ENCODE measurements at regions not wholly inside any gene's neighbourhood (a gene's known extent, or its start where the extent isn't known, plus 50 kb on each side); places are given as distances from the start of the nearest gene placed in this dataset.

- in situ Hi-C loops (cut with HindIII; ENCODE audit: low sequenced_read_pairs): no loop called here
Observed at GRCh38 chr17:36727052-36727451, 125.7 kb downstream of the MRM1 start.

DNA sequence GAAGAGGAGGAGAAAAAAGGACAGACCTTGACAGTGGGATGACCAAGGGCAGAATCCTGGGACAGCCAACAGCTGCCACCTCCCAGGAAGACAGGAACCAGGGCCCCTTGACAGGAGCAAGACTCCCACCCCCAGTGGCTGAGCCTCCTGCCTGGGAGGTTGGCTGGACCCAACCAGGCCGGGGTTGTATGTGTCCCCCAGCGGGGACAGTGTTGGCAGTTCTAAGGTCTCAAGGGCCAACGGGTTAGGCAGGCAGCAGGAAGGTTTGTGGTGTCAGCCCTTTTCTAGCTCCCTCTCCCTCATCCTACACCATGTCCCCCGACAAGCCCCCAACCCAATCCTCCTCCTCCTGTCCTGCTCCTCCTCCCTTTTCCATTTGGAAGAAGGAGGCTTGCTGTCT lies 126.2 kb downstream of the MRM1 start:
- in situ Hi-C loops (cut with HindIII; ENCODE audit: low sequenced_read_pairs): no loop called here

DNA sequence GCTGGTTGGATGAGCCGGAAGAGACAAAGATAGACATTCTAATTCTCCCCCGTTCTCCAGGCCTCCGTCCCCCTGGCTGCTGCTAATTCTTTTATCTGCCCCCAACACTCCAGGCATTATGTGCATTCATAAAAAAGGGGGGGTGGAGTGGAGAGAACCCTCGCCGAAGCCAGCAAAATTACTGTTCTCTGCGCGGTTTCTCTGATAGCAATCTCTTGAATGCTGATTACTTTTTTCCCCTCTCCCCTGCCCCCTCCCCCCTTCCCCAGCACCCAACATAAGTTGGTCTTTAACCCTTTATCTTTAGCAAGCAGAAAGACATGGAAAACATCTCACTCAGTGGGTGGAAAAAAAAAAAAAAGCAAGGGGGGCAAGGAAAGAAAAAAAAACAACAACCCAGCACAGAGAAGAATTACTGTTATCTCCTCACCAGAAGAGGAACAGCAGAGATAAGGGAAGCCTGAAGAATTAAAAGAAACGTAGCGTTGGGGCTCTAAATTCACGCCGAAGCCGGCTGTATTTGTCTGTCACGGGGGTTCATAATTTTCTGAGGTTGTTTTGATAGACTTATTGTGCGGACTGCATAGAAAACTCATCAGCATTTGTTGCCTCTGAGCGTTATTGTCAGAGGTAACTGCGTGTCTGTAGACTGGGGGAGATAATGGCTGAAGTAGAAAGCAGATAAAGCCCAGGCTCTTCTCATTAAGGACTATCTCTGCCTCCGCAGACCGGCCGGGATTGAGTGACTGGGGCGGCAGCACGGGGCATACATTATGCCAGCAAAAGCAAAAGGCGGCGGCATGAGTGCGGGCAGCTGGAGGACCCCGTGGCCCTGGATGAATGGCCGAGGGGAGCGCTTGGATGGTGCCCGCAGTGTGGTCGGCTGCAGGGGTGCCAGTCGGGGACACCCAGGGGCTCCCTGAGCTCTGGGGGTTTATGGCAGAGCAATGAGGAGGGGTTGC lies 126.9 kb downstream of the MRM1 start:
- in situ Hi-C loops (cut with HindIII; ENCODE audit: low sequenced_read_pairs): no loop called here

- in situ Hi-C loops (cut with HindIII; ENCODE audit: low sequenced_read_pairs): no loop called here
Observed at GRCh38 chr17:36730095-36730808, 128.9 kb downstream of the MRM1 start.

- in situ Hi-C loops (cut with HindIII; ENCODE audit: low sequenced_read_pairs): no loop called here
Observed at GRCh38 chr17:36730857-36731490, 129.6 kb downstream of the MRM1 start.

DNA sequence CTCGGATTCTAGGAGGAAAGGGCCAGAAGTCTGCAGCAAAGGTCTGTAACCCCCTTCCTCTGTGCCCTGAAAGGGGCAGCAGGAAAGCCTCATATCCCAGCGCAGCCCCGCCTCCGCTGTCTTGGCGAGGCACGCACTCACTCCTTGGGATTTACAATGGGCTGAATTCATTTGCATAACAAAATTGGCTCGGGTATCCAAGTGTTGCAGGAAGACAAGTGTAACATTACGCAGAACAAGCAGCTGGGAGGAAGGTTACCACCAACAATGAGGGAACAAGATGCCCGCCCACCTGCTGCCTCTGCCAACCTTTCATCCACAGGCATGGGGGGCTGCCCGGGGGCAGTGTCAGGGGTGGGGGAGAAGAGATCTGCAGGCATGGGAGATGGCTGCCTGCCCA lies 130.4 kb downstream of the MRM1 start:
- in situ Hi-C loops (cut with HindIII; ENCODE audit: low sequenced_read_pairs): no loop called here

- in situ Hi-C loops (cut with HindIII; ENCODE audit: low sequenced_read_pairs): no loop called here
Observed at GRCh38 chr17:36732351-36732750, 131.0 kb downstream of the MRM1 start.

DNA sequence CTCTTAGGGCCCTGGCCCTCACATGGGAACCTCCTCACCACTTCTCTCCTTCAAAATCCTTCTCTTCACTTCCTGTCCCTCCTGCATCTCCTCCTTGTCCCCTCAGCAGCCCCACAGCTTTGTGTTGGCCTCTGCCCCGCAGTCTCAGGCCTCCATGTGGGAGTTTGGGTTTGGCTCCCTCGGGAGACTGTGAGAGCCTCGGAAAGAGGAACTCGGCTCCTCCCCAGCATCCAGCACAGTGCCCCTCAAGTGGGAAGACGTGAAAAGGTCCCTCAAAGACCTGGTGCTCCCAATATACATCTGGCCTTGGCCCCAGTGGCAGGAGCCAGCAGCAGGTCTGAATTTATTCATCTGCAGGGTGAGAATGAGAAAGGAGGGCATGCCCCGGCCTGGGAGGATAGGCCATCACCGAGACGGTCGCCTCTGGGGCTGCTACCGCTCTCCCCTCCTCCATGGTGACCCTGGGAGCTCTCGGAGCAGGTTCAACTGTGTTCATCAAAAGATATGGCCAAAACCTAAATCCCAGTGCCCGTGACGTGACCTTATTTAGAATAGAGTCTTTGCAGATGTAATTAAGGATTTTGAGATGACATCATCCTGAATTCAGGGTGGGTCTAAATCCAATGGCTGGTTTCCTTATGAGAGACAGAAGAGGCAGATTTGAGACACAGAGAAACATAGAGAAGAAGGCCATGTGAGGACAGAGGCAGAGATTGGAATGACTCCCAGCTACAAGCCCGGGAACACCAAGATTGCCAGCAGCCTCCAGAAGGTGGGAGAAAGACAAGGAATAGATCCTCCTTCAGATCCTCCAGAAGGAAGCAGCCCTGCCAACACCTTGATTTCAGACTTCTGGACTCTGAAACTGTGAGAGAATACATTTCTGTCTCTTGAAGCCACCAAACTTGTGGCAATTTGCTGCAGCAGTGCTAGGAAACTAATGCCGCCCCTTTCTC lies 135.1 kb downstream of the MRM1 start:
- in situ Hi-C loops (cut with HindIII; ENCODE audit: low sequenced_read_pairs): no loop called here

DNA sequence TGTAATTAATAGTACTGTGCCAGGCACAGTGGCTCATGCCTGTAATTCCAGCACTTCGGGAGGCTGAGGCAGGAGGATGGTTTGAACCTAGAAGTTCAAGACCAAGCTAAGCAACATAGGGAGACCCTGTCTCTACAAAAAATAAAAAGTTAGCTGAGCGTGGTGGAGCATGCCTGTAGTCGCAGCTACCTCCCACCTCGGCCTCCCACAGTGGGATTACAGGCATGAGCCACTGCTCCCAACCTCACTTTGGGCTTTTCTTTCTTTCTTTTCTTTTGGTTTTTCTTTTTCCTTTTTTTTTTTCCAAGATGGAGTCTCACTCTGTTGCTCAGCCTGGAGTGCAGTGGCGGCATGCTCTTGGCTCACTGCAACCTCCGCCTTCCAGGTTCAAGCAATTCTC lies 137.8 kb downstream of the MRM1 start:
- in situ Hi-C loops (cut with HindIII; ENCODE audit: low sequenced_read_pairs): no loop called here

DNA sequence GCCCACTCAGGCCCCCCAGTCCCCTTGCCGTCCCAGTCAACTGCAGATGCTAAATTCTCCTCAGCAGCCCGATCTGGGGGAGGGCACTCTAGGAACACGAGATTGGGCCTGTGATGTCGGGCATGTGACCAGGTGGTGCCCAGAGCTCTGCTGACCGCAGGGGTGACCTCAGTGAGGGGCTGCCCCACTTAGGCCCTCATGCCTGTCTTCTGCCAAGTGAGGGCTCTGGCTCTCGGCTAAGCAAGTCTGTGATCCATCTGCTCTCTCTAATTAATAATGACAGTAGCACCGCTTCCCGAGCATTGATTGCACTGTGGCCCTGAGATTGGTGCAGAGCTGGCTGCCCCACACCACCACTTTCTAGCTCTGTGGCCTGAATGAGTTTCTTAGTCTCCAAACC lies 138.8 kb downstream of the MRM1 start:
- in situ Hi-C loops (cut with HindIII; ENCODE audit: low sequenced_read_pairs): no loop called here

GRCh38 chr17:36741019-36741902 lies 139.9 kb downstream of the MRM1 start:
- in situ Hi-C loops (cut with HindIII; ENCODE audit: low sequenced_read_pairs): no loop called here

- in situ Hi-C loops (cut with HindIII; ENCODE audit: low sequenced_read_pairs): no loop called here
Observed at GRCh38 chr17:36742267-36743000, 141.1 kb downstream of the MRM1 start.

DNA sequence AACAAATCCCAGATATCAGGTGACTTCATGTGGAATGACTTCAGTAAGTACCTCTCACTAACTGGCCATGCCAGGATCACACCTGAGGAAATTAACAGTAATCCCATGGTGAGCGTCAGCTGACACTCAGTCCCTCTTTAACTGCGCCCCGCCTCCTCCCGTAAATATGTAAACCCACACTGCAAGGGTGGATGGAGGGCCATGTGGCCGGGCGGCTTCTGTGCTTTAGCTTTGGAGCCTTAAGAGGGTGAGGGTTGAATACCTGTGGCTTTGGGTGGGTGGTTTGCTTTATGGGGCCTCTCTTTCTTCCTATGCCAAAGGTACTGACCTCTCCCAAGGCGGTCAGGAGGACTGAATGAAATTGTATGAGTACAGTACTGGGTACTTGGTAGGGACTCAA lies 141.7 kb downstream of the MRM1 start:
- in situ Hi-C loops (cut with HindIII; ENCODE audit: low sequenced_read_pairs): no loop called here

GRCh38 chr17:36746381-36747053 lies 145.1 kb downstream of the MRM1 start:
- in situ Hi-C loops (cut with HindIII; ENCODE audit: low sequenced_read_pairs): no loop called here

DNA sequence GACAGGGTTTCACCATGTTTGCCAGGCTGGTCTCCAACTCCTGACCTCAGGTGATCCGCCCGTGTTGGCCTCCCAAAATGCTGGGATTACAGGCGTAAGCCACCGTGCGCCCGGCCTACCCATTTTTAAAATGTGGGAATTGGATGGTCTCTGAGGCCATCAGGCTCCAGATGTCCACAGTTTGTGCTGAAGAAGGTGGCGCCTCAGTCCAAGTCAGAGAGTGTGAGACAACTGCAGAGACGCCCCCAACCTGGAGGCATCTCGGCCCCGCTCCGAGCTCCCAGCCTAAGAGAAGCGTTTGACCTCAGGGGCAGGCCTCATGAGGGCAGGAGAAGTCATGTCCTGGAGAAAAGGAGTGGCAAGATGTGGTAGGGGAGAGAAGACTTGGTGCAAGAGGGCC lies 146.5 kb downstream of the MRM1 start:
- in situ Hi-C loops (cut with HindIII; ENCODE audit: low sequenced_read_pairs): no loop called here

- in situ Hi-C loops (cut with HindIII; ENCODE audit: low sequenced_read_pairs): no loop called here
Observed at GRCh38 chr17:36748272-36748671, 146.9 kb downstream of the MRM1 start.

GRCh38 chr17:36749493-36749892 lies 148.1 kb downstream of the MRM1 start:
- in situ Hi-C loops (cut with HindIII; ENCODE audit: low sequenced_read_pairs): no loop called here

DNA sequence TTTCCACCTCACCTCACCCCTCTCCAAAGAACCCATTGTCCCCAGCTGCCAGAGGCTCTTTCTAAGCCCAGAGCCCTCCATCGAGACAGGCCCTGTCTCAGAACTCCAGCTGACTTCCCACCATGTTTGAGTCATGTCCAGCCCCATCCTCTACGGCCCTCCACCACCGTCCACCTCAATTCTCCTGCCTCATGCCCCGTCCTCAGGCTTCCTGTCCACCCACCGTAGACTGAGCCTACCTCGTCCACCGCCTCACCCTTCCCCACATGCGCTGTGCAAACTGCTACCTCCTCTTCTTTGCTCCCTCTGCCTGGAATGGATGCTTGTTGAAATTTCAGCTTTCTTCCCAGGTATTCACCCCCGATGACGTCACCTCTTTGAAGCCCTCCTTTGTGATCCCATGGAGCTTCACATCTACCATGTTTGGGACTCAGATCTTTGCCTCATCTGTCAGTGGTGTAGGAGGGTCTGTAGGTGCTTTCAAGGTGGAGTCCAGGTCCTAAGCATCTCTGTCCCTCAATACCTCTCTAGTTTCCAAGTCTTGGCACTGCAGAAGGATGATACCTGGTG lies 149.0 kb downstream of the MRM1 start:
- in situ Hi-C loops (cut with HindIII; ENCODE audit: low sequenced_read_pairs): loop anchor here (5.0 to 25.0 kb wide), 4 partner anchors 62 to 312 kb away; no protein-coding TSS in a partner anchor
